HG03045 (cell line): ENCODE measurements at regions not wholly inside any gene's neighbourhood (a gene's known extent, or its start where the extent isn't known, plus 50 kb on each side); places are given as distances from the start of the nearest gene placed in this dataset.

Experiments
- ATAC-seq: cut with Tn5 transposase; IDR thresholded peaks from one replicate; pipeline ENCODE4 v1.9.1; 2021; ENCODE audit warnings: mild to moderate bottlenecking, moderate library complexity; ENCODE audit not compliant: unreplicated experiment

- ATAC-seq: no peak
Observed at GRCh38 chr2:186068139-186068801, 329.7 kb downstream of the FSIP2 start.

- ATAC-seq: no peak
Observed at GRCh38 chr2:186069676-186070075, 331.1 kb downstream of the FSIP2 start.

- no peak for ATAC-seq
Observed at GRCh38 chr2:186085226-186085625, 346.6 kb downstream of the FSIP2 start.

GRCh38 chr2:186093174-186093573, 354.6 kb downstream of the FSIP2 start:
- ATAC-seq: no peak

- ATAC-seq: no peak
Observed at GRCh38 chr2:186098821-186099220, 360.2 kb downstream of the FSIP2 start.

GRCh38 chr2:186099826-186100225, 361.2 kb downstream of the FSIP2 start:
- no peak for ATAC-seq

- no peak for ATAC-seq
Observed at GRCh38 chr2:186100636-186101035, 362.0 kb downstream of the FSIP2 start.

- ATAC-seq: no peak
Observed at GRCh38 chr2:186101616-186102015, 363.0 kb downstream of the FSIP2 start.

GRCh38 chr2:186103276-186103675, 364.7 kb downstream of the FSIP2 start:
- no peak for ATAC-seq

GRCh38 chr2:186105016-186105724, 366.6 kb downstream of the FSIP2 start:
- no peak for ATAC-seq

GRCh38 chr2:186108470-186108869, 369.9 kb downstream of the FSIP2 start:
- no peak for ATAC-seq

- no peak for ATAC-seq
Observed at GRCh38 chr2:186113284-186113683, 372.8 kb upstream of the ZC3H15 start.

- no peak for ATAC-seq
Observed at GRCh38 chr2:186125156-186125555, 360.9 kb upstream of the ZC3H15 start.

GRCh38 chr2:186125625-186126024, 360.4 kb upstream of the ZC3H15 start:
- ATAC-seq: no peak

- no peak for ATAC-seq
Observed at GRCh38 chr2:186126181-186126580, 359.9 kb upstream of the ZC3H15 start.

GRCh38 chr2:186129767-186130581, 356.1 kb upstream of the ZC3H15 start:
- ATAC-seq: no peak

GRCh38 chr2:186130748-186131641, 355.1 kb upstream of the ZC3H15 start:
- ATAC-seq: no peak

- ATAC-seq: no peak
Observed at GRCh38 chr2:186135686-186136085, 350.4 kb upstream of the ZC3H15 start.

- ATAC-seq: no peak
Observed at GRCh38 chr2:186136860-186137259, 349.2 kb upstream of the ZC3H15 start.

- ATAC-seq: no peak
Observed at GRCh38 chr2:186138845-186139244, 347.2 kb upstream of the ZC3H15 start.

- ATAC-seq: no peak
Observed at GRCh38 chr2:186159101-186159500, 327.0 kb upstream of the ZC3H15 start.
